ENCODE measurements at regions not wholly inside any gene's neighbourhood (a gene's known extent, or its start where the extent isn't known, plus 50 kb on each side); places are given as distances from the start of the nearest gene placed in this dataset.

DNA sequence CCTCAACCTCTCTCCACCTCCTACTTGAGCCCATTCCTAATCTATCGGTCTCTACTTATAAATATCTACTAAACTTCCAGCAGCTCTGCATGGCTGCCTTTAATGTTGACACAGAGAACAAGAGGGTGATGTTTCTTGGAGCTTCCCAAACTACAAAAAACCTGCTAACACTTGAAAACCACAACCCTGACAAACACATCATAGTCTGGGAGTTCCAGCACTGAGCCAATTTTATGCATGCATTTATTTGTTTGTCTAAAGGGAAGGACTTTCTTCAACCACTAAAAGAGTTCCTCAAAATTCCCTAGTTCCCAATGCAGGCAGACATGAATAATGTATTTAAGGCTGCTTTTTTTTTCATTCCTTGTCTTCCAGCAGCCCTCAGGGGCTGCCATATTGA is 331.8 kb upstream of the XYLT1 start:
- DNase-seq (ENCODE audit: low spot score) = no peak

DNA sequence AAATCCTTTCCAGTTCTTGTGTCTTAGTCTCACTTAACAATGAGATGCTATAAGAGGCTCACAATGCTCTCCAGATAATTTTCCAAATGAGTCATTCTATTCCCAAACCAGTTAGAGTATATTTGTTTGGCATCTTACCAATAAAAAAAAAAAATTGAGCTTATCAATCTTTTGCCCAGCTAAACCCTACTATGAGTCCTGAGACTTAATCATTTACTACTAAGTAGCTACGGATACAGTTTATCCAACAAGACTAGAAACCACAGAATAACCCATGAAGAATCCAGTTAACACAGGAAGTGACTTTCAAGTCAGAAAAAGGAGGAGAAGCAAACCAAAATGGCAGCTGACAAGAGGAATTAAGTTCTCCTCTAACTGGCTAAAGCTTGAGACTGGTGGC is 330.3 kb upstream of the XYLT1 start:
- DNase-seq (ENCODE audit: low spot score) = no peak

DNA sequence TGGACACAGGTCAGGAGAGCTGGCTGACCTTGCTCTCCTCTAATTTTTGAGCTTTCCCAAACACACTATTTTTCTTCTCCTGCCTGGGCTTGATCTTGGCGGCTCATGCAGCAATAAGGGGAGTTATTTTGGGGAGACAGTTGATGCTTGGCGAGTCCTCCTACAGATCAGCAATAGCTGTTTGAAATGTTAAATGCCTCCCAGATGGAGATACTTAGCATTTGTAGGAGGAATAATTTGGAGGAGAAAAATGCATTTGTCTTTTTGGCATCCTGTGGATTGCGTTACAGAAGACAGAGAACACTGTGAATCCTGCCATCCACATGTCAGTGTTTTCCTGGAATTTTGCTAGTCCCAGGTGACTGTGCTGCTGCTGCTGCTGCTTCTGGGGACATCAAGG is 328.0 kb upstream of the XYLT1 start:
- no peak for DNase-seq (ENCODE audit: low spot score)

DNA sequence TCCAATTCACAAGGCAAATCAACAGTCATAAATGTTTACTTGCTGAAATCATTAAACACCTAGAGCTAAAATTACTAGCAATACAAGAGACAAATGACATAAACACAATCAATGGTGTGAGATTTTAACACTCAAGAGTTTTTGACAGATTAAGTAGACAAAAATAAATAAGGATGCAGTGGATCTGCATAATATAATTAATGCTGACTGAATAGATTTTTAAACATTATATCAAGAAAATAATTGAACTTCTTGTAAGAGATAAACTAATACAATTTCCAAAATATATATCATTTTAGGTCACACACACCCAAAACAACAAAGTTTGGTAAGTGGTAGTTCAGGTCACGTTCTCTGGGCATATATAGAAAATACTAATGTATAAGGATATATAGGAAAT is 322.6 kb upstream of the XYLT1 start:
- no peak for DNase-seq (ENCODE audit: low spot score)

DNA sequence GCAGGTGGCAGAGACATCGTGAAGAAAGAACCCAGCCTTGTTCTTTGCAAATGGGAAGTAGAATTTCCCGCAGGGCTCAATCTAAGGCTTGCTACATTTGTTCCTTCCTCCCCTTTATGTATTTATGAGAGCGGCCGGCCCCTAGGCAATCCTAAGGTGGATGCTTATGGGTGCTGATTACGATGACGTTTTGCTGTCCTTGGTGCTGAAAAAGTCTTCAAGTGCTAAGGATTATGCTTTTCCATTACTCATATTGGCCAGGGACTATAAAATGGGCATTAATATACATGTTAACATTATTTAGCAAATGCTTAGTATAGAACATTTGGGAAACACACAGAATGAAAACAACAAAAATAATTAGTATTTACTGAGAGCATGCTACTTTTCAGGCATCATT is 313.3 kb upstream of the XYLT1 start:
- DNase-seq (ENCODE audit: low spot score) = no peak

DNA sequence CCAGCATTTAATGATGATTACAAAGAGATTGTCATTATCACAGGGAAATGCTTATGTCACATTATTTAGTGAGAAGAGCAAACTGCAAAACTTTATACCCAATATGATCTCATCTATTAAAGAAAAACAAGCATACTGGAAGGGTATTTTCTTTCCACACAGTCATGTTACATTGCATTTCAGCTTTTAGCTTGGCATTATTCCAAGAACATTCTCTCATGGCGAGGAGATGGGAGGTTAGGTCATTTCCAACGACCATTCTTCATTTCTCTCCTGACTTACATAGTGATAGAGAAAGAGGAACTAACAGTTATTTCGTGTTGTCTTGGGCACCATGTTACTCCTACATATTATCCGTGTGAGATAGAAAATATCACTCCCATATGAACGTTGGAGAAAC is 309.4 kb upstream of the XYLT1 start:
- DNase-seq (ENCODE audit: low spot score) = no peak

DNA sequence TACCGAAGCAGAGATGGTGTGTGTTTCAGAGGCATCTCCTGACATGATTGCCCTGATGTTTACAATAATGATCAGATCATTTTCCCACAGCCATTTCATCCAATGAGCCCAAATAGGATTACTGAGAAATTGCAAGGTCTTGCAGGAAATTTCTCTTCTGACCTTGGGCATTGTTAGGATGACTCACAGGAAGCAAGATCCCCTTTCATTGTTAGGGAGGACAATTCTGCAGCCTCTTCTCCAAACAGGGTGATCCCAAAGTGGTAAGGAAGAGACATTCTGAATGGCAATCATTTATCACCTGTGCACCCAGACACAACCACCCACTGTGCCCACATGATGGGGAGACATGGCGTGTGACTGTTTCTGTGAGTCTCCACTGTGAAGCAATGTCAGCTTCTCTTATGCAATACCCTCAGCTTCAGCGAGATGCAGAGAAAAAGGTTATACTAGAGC is 306.7 kb upstream of the XYLT1 start:
- DNase-seq (ENCODE audit: low spot score) = no peak

DNA sequence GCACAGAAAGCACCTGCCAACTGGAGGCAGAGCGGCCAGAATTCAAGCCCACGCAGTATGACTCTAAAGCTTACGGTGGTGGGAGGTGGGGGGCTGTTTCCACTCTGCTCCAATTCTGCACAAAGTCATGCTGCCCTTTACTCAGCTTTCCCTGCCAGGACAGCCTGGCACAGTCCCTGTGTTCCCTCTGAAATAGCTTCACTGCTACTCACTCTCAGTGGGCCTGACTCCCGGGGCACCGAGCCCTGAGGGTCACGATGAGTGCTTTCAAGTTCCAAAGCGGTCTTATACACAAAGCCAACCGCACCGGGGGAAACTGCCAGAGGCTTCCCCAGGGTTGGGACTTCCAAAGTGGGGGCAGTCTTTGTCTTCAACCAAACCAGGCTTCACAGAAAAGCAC is 306.1 kb upstream of the XYLT1 start:
- no peak for DNase-seq (ENCODE audit: low spot score)

DNA sequence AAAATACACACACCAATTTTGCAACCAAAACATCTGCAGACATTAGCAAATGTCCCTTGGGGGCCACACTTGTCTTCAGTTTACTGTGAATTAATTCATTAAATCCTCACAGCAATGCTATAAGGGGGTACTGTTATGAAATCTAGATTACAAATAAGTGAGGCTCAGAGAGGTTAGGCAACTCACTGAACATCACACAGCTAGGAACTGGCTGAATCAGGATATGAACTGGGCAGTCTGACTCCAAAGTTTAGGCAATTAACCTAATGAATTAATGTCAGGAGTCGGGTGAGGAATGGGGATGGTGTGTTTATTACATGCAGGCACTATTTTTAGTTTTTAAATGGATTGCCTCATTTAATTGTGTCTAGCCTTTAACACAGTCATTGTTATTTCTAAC is 305.7 kb upstream of the XYLT1 start:
- DNase-seq (ENCODE audit: low spot score) = no peak

DNA sequence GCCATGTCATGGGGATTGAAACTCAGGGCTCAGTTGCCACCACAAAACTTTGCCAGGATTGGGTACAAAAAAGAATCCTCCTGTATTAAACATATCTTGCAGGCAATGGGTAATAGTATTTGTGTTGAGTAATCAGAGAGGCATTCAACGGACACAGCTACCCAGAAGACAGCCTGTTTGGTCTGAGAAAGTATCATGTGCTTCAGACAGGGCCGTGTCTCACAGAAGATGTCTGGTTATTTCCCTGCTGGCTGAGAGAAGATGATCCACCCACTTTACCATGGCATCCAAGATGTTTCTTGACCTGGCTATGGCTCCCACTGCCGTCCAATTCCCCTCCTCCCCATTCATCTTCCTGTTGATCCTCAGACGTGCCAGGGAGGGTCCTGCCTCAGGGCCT is 304.3 kb upstream of the XYLT1 start:
- DNase-seq (ENCODE audit: low spot score) = no peak

DNA sequence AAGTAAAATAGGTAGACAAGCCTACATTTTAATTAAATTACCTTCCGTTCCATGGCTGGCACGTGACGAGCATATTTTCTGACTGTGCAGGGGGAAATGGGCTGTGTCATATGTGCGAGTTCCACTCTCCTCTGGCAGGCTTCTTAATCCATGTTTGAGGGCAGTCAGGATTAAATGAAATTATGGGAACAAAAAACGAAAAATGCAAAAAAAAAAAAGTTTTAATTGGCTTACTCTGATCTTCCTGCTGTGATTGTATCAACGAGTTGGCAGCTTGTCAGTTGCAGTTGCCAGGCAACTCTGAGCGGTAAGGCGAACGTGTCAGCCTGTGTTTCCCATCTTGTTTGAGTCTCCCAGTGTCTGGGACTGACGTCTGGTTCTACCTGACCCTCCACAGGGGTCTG is 302.9 kb upstream of the XYLT1 start:
- DNase-seq (ENCODE audit: low spot score) = no peak

DNA sequence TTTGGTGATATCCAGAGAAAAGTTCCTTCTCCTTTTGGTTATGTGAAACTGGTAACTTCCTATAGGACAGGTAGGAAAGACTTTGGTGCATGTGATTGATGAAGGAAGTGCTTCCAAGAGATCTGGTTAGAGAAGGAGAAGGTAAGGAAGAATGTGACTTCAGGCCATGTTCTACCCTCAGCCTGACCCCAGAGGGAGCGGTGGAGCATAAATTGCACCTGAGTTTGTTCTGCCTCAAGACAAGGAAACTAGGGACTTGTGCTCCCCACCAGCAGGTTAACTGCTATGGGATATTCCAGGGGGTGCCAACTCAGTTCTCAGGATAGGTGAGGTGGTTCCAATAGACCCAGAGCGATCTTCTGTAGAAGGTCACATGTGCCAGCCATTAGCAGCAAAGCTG is 299.3 kb upstream of the XYLT1 start:
- no peak for DNase-seq (ENCODE audit: low spot score)

DNA sequence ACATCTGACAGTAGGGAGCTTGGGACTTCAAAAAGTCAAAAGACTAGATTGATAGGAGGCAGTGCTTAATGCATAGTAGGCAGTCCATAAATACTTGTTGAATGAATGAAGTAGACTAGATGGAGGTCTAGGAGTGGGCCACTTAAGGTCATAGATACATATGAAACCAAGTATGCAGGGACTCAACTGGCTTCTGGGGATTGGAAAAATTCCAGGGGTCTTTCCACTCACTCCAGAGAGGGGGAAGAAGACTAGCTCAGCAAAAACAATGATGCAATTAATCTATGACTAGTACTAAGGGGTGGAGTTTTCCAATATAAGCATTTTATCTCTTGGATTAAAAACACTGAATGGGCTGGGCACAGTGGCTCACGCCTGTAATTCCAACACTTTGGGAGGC is 298.3 kb upstream of the XYLT1 start:
- no peak for DNase-seq (ENCODE audit: low spot score)

DNA sequence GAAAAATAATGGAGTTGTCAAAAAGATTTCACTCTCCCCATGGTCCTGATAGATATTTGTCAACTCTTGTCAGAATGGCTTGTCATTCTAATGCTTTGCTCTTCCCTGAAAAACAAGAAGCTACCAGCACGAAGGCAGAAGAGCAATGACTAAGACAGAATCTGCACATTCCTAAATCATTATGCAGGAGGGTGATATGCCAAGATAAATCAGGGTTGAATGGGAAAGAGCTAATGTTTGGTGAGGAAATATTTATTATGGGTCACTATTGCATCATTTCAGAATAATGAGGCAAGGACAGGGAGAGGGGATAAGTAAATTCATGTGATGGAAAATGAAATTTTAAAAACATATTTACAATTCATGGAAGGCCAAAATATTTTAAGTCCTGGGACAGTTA is 297.5 kb upstream of the XYLT1 start:
- no peak for DNase-seq (ENCODE audit: low spot score)

DNA sequence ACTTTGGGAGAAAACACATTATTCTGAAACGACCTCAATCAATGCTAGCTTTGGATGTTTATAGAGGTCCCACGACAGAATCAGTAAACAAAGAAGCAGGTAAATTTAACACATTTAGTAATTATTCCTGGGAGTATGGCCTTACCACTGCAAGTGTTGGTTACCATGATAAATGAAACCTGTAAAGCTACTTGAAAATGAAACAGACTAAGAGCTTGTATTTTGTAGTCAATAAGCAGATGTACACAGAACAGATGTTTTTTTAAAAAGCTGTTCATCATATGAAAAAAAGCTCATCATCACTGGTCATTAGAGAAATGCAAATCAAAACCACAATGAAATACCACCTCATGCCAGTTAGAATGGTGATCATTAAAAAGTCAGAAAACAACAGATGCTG is 295.3 kb upstream of the XYLT1 start:
- no peak for DNase-seq (ENCODE audit: low spot score)

DNA sequence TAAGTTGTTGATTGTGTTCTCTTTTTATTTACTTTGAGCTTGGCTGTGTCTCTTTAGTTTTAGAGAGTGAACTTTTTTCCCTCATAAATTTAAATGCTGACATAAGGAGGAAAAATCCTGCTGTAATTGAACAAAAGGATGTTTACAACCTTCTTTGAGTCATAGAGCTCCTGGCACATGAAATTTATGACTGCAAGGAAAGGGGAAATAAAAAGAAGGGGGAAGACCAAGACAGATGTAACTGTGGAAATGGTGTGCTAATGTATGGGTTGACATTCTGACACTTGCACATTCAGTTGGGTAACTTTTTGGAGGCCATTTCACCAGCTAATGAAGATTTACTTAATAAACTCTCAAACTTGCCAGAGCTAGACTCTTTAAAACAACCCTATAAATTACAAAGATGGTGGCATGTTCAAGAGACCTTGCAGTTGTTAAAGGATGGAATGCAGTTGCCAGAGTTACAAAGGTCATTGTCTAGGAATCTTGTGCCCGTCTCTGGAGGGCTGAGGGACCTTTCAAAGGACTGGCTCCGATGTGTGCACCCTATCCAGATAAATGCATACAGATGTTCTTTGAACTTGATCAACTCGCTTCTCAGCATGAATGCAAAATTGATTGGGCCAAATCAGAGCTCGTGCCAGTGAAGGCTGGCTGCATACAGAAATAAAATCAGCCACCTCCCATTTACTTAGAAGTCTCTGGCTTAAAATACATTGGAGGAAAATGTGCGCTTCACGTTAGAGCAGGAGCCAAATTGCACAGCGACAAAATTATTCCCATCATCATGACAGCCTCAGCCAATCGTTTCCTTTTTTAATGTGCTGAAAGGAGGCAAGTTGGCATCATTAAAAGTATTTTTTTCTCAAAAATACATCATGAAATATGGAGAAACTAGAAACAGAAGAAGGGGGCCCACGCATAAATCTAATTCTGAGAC is 289.0 kb upstream of the XYLT1 start:
- no peak for DNase-seq (ENCODE audit: low spot score)

DNA sequence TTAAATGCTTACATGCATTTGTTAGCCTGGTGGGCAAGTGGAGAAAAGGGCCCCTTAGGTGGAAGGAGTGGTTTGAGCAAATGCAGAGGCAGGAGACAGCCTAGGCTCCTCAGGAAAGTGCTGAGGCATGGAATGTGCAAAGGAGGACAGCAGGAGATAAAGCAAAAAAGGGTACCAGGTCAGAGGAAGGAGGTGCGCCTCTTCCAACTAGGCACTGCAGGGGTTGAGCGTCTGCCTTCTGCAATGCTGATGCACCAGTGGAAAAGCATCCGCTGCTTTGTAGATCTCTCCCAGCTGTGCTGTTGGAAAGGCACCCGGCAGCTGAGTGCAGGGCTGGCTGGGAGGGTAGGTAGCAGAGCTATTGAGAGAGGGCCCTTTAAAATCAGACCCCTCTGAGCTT is 287.0 kb upstream of the XYLT1 start:
- DNase-seq (ENCODE audit: low spot score) = no peak

DNA sequence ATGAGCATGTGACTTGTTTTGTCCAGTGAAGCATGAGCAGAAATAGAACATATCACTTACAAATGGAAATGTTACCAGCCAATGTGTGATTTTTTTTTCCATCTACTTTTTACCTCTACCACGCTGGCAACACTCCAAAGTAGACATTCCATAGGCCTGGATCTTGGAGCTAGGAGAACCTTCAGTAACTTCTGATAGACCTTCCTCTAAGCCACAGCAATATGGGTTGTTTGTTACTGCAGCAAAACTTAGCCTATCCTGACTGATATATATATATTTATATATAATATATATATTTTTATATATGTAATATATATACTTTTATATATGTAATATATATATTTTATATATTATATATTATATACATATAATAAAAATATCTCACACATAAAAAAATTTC is 284.4 kb upstream of the XYLT1 start:
- DNase-seq (ENCODE audit: low spot score) = no peak

DNA sequence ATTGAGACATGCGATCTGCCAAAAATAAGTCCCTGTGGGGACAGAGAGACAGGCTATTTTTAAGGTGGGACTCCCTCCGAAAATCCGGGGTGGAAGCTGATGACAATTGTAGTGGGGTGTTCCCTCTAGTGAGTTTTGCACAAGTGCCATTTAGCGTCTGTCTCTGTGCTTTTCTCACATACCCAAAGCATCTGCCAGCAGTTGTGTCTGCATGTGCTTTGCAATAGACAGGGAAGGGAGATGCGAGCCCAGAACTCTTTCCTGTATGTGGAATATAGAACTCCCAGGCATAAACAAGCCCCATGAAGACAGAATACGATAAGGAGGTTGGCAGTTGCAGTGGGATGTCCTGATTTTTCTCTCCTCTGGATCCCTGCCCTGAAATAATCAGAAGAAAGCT is 282.7 kb upstream of the XYLT1 start:
- DNase-seq (ENCODE audit: low spot score) = no peak

DNA sequence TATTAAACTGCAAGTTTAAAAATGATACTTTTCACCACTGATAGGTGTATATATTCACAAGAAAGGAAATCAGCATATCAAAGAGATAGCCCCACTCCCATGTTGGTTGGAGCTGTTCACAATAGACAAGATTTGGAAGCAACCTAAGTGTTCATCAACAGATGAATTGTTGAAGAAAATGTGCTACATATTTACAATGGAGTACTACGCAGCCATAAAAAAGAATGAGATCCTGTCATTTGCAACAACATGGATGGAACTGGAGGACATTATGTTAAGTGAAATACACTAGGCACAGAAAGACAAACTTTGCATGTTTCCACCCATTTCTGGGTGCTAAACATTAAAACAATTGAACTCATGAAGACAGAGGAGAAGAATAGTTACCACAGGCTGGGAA is 278.9 kb upstream of the XYLT1 start:
- no peak for DNase-seq (ENCODE audit: low spot score)

DNA sequence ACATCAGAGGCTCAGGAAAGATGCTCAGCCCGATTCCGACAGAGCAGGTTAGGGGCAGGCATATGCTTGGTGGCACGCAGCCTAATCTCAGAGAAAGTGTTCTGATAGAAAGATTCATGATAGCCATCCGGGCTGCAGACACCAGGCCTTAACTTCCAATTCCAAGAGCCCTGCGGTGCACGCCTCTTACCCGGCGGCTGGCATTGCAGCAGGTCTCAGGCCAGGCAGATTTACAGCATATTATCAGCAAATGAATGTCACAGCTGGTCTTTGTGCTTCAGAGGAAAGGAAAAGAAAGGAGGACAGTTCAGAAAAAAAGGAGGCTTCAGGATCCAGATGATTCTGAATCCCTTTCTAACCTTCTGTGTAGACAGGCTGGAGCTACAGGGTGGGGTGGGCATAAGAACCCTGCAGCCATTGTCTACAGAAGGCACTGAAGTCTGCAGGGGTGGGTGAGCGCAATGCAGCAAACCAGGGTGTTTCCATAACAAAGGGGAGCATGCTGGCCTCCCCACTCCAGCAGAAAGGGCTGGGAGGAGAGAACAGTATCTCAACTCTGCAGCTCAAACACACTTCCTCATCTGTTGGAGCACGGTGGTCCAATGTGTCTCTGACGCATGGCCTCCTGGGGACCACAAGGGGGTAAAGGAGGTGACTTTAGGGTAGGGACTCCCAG is 277.4 kb upstream of the XYLT1 start:
- DNase-seq (ENCODE audit: low spot score) = no peak

DNA sequence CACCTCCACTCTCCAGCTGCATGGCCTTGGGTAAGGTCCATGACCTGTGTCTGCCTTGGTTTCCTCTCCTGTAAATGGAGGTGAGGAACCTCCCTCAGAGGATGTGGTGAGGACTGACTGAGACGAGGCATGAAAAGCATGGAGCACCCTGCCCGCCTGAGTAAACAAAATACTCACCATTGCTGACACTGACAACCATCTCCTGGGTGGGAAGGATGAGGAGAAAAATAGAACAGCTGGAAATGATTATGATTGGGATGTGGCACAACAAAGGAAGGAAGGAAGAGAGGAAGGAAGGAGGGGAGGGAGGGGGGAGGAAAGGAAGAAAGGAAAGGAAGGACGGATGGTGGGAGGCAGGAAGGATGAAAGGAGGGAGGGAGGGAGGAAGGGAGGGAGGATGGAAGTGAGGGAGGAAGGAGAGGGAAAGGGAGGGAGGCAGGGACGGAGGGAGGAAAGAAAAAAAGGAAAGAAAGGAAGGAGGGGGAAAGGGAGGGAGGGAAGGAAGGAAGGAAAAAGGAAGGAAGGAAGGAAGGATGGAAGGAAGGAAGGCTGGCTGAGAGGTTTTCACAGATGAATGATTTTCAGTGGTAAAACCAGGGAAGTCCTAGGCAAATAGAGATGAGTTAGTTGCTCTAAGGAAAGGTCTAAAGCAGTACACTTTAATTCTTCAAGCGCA is 276.5 kb upstream of the XYLT1 start:
- DNase-seq (ENCODE audit: low spot score) = no peak

DNA sequence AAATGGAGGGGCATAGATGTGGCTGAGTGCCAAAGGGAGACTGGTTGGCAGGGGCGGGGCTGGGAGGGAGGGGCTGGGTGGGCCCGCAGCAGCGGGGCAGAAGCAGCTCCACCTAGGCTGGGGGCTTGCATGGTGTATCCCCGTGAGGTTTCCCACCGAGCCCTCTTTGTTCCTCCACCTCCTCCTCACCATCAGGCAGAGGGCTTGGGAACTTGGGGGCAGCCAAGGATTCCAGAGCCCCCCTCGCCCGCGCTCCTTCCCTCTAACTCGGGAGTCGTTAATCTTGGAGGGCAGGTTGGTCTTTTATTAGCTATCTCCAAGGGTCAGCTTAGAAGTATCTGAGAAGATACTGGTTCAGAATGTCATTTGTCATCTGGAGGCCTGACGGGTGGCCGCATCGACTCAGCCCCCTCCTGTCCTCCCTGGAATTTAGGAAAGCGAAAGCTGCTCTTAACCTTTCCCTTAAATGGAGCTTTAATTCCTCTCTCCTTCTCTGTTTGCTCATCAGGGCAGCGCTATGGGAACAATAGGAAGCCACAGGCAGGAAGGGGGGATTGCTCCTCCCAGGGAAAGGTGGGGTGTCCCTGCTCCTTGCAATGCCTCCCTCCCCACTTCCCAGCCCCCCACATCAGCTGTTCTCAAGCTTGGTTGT is 274.3 kb upstream of the XYLT1 start:
- DNase-seq (ENCODE audit: low spot score) = no peak
